ENCODE measurements at regions not wholly inside any gene's neighbourhood (a gene's known extent, or its start where the extent isn't known, plus 50 kb on each side); places are given as distances from the start of the nearest gene placed in this dataset.

DNA sequence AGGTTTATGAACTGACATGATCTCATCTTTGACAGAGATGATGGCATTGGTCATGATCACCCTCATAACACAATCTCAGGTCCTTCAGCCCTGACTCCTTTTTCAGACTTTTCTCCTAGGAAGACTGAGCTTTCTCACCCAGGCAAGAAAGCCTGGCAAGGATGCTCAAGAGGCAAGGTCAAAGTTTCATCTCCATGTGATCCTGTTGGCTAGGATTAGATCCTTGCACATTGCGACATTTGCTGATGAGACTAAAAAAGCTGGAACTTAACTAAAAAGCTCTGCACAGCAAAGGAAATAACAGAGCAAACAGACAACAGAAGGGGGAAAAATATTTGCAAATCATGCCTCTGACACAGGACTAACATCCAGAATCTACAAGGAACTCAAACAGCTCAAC is 444.1 kb upstream of the PSMD7 start:
- no peak for TF ChIP-seq CTCF (conservative IDR thresholded peaks at IDR 0.05 in 1 of 2, IDR thresholded peaks at IDR 0.05 in 1 of 2; ENCODE audit: extremely low read depth in 1 of 2, insufficient read depth in 1 of 2, low read depth in 1 of 2, low read length in 2 of 2)
- TF ChIP-seq EZH2 (IDR thresholded peaks at IDR 0.05; ENCODE audit: borderline replicate concordance, low read length): no peak

All from mammary epithelial cell (primary cell).